AG09309 (cell line): ENCODE measurements at regions not wholly inside any gene's neighbourhood (a gene's known extent, or its start where the extent isn't known, plus 50 kb on each side); places are given as distances from the start of the nearest gene placed in this dataset.

ENCODE experiments used
- DNase-seq: peaks from one replicate; pipeline ENCODE4 v3.0.0-alpha.2; 2010; ENCODE audit warnings: low read depth
- H3K4me3 ChIP-seq: 2 replicates; pipeline ENCODE4 v1.5.1; 2011; ENCODE audit warnings: mild to moderate bottlenecking, low read depth, low read length, moderate library complexity; ENCODE audit not compliant: control insufficient read depth
- CTCF ChIP-seq: IDR thresholded peaks from 2 replicates; pipeline ENCODE4 v1.5.1; 2011; ENCODE audit warnings: mild to moderate bottlenecking, low read depth, low read length, inconsistent platforms; ENCODE audit not compliant: insufficient read depth, control insufficient read depth; ENCODE audit errors: missing control alignments

DNA sequence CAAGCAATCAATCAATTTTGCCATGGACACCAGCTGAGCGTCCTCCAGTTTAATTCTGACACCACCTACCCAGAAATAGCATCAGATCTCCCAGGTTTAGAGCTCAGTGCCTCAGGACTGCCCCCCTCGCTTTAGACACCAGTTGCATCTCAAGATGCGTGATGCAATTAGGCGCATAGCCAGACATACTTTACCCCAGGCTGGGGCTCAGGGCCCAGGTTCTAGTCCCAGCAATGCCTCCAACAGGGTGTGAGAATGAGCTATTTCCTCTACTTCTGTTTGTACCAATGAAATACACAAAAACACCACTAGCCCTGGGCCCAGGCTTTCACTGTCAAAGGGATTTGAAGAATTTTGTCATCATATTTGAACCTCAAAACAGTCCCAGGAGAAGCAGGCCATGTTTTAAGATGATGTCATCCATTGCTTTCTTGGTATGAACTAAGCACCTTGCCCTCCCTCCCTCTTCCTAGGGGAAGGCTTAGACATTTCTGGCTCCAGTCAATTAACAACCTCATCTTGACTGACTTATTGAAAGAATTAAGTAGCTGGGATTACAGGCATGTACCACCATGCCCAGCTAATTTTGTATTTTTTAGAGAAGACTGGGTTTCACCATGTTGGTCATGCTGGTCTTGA lies 61.5 kb upstream of the INCENP start:
- no peak for TF ChIP-seq CTCF
- H3K4me3 ChIP-seq, result no peak overlapping the region
- DNase-seq, result no peak

GRCh38 chr11:62061356-62062222 lies 62.2 kb upstream of the INCENP start:
- TF ChIP-seq CTCF, result no peak
- H3K4me3 ChIP-seq, result no peak overlapping the region
- DNase-seq, result no peak

- TF ChIP-seq CTCF, result no peak
- DNase-seq, result no peak
- H3K4me3 ChIP-seq, result no peak overlapping the region
These were observed 66.7 kb upstream of the INCENP start for GRCh38 chr11:62057069-62057468.

DNA sequence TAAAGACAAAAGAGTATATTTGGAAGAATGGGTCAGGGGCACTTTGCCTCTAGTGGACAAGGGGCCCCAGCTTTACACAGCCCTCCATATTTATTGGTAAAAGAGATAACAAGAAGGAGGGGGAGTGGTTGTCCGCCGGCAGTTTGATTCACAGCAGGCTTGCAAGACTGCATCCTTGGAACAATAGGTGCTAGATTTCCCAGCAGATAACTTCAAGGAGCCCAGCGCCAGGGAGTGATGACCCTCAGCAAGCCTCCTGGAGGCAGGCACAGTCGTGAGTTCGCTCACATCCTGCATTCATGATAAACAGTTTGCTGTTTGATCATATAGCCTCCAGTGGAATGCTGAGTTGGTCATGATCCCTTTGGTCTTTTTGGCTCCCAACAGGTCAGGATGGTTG lies 67.8 kb upstream of the INCENP start:
- TF ChIP-seq CTCF, result no peak
- no peak overlapping the region for H3K4me3 ChIP-seq
- DNase-seq, result no peak

- TF ChIP-seq CTCF, result peak; percentile 35
- DNase-seq, result peak; percentile 8
- no peak overlapping the region for H3K4me3 ChIP-seq
These were observed 69.2 kb upstream of the INCENP start for GRCh38 chr11:62054484-62055121.

DNA sequence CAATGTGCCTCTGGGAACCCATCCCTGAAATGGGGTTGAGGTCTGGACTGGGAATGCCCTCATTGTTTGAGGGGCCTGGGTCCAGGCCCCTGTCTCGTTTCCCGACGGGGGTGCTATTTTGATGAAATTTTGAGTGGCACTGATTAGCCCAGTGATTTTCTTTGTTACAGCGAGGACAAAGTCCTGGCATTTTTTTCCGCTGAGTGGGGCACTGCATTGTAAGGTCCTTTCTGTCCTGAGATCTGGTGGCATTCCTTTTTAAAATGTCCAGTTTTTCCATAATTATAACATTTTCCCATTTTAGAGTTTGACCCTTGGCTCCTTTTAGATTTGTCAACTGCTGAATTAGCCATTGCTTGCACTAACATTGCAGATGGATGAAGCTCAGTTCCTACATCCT lies 69.7 kb upstream of the INCENP start:
- TF ChIP-seq CTCF, result no peak
- no peak overlapping the region for H3K4me3 ChIP-seq
- no peak for DNase-seq
